AG04450 (cell line): ENCODE measurements at regions not wholly inside any gene's neighbourhood (a gene's known extent, or its start where the extent isn't known, plus 50 kb on each side); places are given as distances from the start of the nearest gene placed in this dataset.
A peak's percentile ranks its signal among the peaks of the same experiment; 100 is the strongest.
"Not testable (repeated sequence)": the region's sequence is repeated elsewhere in the genome, so short reads cannot be mapped to it uniquely, and the experiment has no call there.

ENCODE experiments used
- CTCF ChIA-PET: fragments of 300-600, 350-600 bp; formaldehyde crosslinking; extraction: SDS; loops from one replicate; lab custom pipeline; 2022; ENCODE audit warnings: antibody characterized with exemption, inconsistent platforms; lab: Charles Lee
- POLR2A ChIA-PET: fragments of 350-600 bp; formaldehyde crosslinking; extraction: SDS; loops from one replicate; lab custom pipeline; 2021; ENCODE audit warnings: antibody characterized with exemption, inconsistent platforms; lab: Yijun Ruan, JAX
- DNase-seq: peaks from one replicate; pipeline ENCODE4 v3.0.0-alpha.2; 2011; ENCODE audit warnings: low read depth, low spot score
- H3K27ac ChIP-seq: one replicate; pipeline ENCODE4 v1.5.1; 2012; ENCODE audit warnings: low read depth, low read length, control low read depth
- H3K27me3 ChIP-seq: one replicate; pipeline ENCODE4 v1.6.0; 2012; ENCODE audit warnings: low read length; ENCODE audit not compliant: control insufficient read depth, insufficient read depth
- H3K4me3 ChIP-seq: 2 replicates; pipeline ENCODE4 v1.5.1; 2011; ENCODE audit warnings: mild to moderate bottlenecking, low read depth, low read length, control low read depth
- H3K9me3 ChIP-seq: 2 replicates; pipeline ENCODE4 v1.5.1; 2012; ENCODE audit warnings: low read length; ENCODE audit not compliant: control insufficient read depth, insufficient read depth
- CTCF ChIP-seq: IDR thresholded peaks from 2 replicates; pipeline ENCODE4 v1.5.1; 2011; ENCODE audit warnings: low read depth, low read length, control low read depth, inconsistent platforms

GRCh38 chr2:238510911-238511613, 84.3 kb downstream of the ASB1 start:
- no peak overlapping the region for H3K27ac ChIP-seq
- no peak for DNase-seq
- no peak for TF ChIP-seq CTCF
- ChIA-PET POLR2A (no interaction called here), CTCF (interaction anchor here (1.3 kb wide), 1 partner anchor 154 kb away, joined by 3 read pairs; no protein-coding TSS in a partner anchor)
- H3K4me3 ChIP-seq: no peak overlapping the region
- H3K9me3 ChIP-seq: no peaks in the 10 kb centered on the region; the same call in 1 of the 2 replicates
- no peaks in the 10 kb centered on the region for H3K27me3 ChIP-seq

- Histone ChIP-seq H3K9me3 (peaks cover under 1% of the 10 kb centered on the region), H3K27me3 (no peaks in the 10 kb centered on the region), H3K27ac (no peak overlapping the region), H3K4me3 (no peak overlapping the region)
- CTCF ChIA-PET: interaction anchor here (1.3 to 3.9 kb wide), 2 partner anchors 155 to 274 kb away, joined by 3 to 46 read pairs; no protein-coding TSS in a partner anchor
- POLR2A ChIA-PET: no interaction called here
- no peak for TF ChIP-seq CTCF
- DNase-seq: no peak
These were observed 84.9 kb downstream of the ASB1 start for GRCh38 chr2:238511614-238511950.

GRCh38 chr2:238512247-238512867, 85.6 kb downstream of the ASB1 start:
- CTCF ChIA-PET: interaction anchor here (0.6 to 3.9 kb wide), 4 partner anchors 11 to 334 kb away, joined by 3 to 46 read pairs (median 4); no protein-coding TSS in a partner anchor
- TF ChIP-seq CTCF: no peak
- no peak for DNase-seq
- POLR2A ChIA-PET: no interaction called here
- Histone ChIP-seq H3K27ac (no peak overlapping the region), H3K4me3 (no peak overlapping the region), H3K27me3 (no peaks in the 10 kb centered on the region), H3K9me3 (peaks cover 6% of the 10 kb centered on the region)

- Histone ChIP-seq H3K4me3 (no peak overlapping the region), H3K27ac (no peak overlapping the region), H3K9me3 (peaks cover 12% of the 10 kb centered on the region), H3K27me3 (no peaks in the 10 kb centered on the region)
- POLR2A ChIA-PET: no interaction called here
- TF ChIP-seq CTCF: peak; percentile 60
- no peak for DNase-seq
- CTCF ChIA-PET: interaction anchor here (0.6 to 3.9 kb wide), 13 partner anchors 10 to 490 kb away, joined by 3 to 46 read pairs (median 4); no protein-coding TSS in a partner anchor
These were observed 86.6 kb downstream of the ASB1 start for GRCh38 chr2:238513346-238513745.

- POLR2A ChIA-PET, DNase-seq: not testable (repeated sequence)
These were observed 87.3 kb downstream of the ASB1 start for GRCh38 chr2:238514024-238514423.

More at GRCh38 chr2:238514024-238514423, 87.3 kb downstream of the ASB1 start:
- H3K9me3 ChIP-seq: peaks cover 14% of the 10 kb centered on the region
- H3K27ac ChIP-seq, H3K27me3 ChIP-seq, H3K4me3 ChIP-seq: not testable (repeated sequence)
- CTCF ChIA-PET: interaction anchor here (0.6 to 3.9 kb wide), 12 partner anchors 9 to 489 kb away, joined by 3 to 46 read pairs (median 5); no protein-coding TSS in a partner anchor
